Mammary epithelial cell (primary cell): ENCODE measurements at regions not wholly inside any gene's neighbourhood (a gene's known extent, or its start where the extent isn't known, plus 50 kb on each side); places are given as distances from the start of the nearest gene placed in this dataset.
"Not testable (repeated sequence)": the region's sequence is repeated elsewhere in the genome, so short reads cannot be mapped to it uniquely, and the experiment has no call there.

Experiments used
- EZH2 ChIP-seq: IDR thresholded peaks from 2 replicates; pipeline ENCODE4 v1.6.1; 2012; ENCODE audit warnings: low read length, inconsistent platforms, borderline replicate concordance
- TF ChIP-seq, protein P1 (sequence below), 2 donors: IDR thresholded peaks in 1 of 2; conservative IDR thresholded peaks in 1 of 2; 2 replicates each; pipeline ENCODE4 v1.5.1; 2011 to 2012; ENCODE audit warnings: inconsistent platforms in 2 of 2, low read length in 2 of 2, mild to moderate bottlenecking in 2 of 2, control low read depth in 1 of 2, low read depth in 1 of 2; ENCODE audit not compliant: insufficient read depth in 1 of 2; ENCODE audit errors: extremely low read depth in 1 of 2

DNA sequence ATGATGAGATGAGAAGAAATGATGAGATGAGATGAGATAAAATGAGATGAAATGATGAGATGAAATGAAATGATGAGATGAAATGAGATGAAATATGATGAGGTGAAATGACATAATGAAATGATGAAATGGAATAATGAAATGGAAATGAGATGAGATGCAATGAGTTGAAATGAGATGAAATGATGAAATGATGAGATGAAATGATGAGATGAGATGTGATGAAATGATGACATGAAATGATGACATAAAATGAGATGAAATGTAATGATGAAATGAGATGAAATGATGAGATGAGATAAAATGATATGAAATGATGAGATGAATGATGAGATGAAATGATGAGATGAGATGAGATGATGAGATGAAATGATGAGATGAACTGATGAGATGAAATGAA lies 340.2 kb upstream of the PLGLB1 start:
- TF ChIP-seq, protein P1, sequence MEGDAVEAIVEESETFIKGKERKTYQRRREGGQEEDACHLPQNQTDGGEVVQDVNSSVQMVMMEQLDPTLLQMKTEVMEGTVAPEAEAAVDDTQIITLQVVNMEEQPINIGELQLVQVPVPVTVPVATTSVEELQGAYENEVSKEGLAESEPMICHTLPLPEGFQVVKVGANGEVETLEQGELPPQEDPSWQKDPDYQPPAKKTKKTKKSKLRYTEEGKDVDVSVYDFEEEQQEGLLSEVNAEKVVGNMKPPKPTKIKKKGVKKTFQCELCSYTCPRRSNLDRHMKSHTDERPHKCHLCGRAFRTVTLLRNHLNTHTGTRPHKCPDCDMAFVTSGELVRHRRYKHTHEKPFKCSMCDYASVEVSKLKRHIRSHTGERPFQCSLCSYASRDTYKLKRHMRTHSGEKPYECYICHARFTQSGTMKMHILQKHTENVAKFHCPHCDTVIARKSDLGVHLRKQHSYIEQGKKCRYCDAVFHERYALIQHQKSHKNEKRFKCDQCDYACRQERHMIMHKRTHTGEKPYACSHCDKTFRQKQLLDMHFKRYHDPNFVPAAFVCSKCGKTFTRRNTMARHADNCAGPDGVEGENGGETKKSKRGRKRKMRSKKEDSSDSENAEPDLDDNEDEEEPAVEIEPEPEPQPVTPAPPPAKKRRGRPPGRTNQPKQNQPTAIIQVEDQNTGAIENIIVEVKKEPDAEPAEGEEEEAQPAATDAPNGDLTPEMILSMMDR (conservative IDR thresholded peaks at IDR 0.05 in 1 of 2, IDR thresholded peaks at IDR 0.05 in 1 of 2; ENCODE audit: extremely low read depth in 1 of 2, insufficient read depth in 1 of 2, low read depth in 1 of 2, low read length in 2 of 2): not testable (repeated sequence)
- TF ChIP-seq EZH2: not testable (repeated sequence)
